ENCODE measurements at regions not wholly inside any gene's neighbourhood (a gene's known extent, or its start where the extent isn't known, plus 50 kb on each side); places are given as distances from the start of the nearest gene placed in this dataset.
"Not testable (repeated sequence)": the region's sequence is repeated elsewhere in the genome, so short reads cannot be mapped to it uniquely, and the experiment has no call there.

DNA sequence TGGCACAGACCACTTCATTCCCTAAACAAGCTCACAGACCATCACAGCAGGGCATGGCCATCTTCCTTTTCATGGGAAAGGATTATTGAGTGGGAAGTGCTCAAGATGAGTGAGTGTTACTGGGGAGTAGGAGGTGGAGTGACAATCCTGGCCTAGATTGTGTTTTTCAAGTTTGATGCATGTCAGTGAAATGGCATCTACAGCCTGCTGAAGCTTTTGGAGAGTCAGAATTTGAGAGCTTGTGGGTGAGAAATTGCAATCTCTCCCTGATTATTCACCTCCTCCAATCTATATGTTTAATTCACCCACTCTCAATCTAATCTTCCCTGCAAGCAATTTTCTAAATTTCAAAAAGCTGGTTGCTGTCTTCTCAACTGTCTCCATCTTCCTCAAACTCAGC lies 156.1 kb upstream of the G2E3 start:
- Mint-ChIP-seq H3K27ac (ENCODE audit: unreplicated experiment) (no peak overlapping the region), H3K9me3 (ENCODE audit: unreplicated experiment) (no peaks in the 10 kb centered on the region), H3K27me3 (ENCODE audit: unreplicated experiment) (no peaks in the 10 kb centered on the region), H3K36me3 (ENCODE audit: unreplicated experiment) (no peaks in the 10 kb centered on the region), H3K4me3 (ENCODE audit: unreplicated experiment) (no peak overlapping the region), H3K4me1 (ENCODE audit: low read depth, unreplicated experiment) (no peaks in the 10 kb centered on the region)
- TF ChIP-seq, protein P1, sequence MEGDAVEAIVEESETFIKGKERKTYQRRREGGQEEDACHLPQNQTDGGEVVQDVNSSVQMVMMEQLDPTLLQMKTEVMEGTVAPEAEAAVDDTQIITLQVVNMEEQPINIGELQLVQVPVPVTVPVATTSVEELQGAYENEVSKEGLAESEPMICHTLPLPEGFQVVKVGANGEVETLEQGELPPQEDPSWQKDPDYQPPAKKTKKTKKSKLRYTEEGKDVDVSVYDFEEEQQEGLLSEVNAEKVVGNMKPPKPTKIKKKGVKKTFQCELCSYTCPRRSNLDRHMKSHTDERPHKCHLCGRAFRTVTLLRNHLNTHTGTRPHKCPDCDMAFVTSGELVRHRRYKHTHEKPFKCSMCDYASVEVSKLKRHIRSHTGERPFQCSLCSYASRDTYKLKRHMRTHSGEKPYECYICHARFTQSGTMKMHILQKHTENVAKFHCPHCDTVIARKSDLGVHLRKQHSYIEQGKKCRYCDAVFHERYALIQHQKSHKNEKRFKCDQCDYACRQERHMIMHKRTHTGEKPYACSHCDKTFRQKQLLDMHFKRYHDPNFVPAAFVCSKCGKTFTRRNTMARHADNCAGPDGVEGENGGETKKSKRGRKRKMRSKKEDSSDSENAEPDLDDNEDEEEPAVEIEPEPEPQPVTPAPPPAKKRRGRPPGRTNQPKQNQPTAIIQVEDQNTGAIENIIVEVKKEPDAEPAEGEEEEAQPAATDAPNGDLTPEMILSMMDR (IDR thresholded peaks at IDR 0.05; ENCODE audit: partially characterized antibody, unreplicated experiment) = no peak
- no peak for DNase-seq

DNA sequence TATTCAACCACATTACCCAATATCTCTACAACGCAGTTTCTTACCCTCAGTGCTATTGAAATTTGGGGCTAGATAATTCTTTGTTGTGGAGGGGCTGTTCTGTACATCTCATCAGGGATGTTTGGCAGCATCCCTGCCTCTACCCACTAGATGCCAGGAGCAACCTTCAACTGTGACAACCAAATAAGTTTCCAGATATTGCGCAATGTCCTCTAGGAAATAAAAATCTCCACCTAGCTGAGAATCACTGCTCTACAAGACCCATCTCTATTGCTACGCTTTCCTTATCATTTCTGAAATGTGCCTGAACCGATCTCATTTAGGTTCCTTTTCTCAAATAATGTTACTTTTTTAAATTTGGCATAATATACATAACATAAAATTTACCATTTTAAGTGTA lies 155.2 kb upstream of the G2E3 start:
- no peak for DNase-seq
- no peaks in the 10 kb centered on the region for H3K36me3 Mint-ChIP-seq (ENCODE audit: unreplicated experiment)
- H3K27ac Mint-ChIP-seq (ENCODE audit: unreplicated experiment) = no peak overlapping the region
- no peaks in the 10 kb centered on the region for H3K27me3 Mint-ChIP-seq (ENCODE audit: unreplicated experiment)
- H3K9me3 Mint-ChIP-seq (ENCODE audit: unreplicated experiment) = no peaks in the 10 kb centered on the region
- H3K4me1 Mint-ChIP-seq (ENCODE audit: low read depth, unreplicated experiment) = no peaks in the 10 kb centered on the region
- TF ChIP-seq, protein P1 (IDR thresholded peaks at IDR 0.05; ENCODE audit: partially characterized antibody, unreplicated experiment) = no peak
- H3K4me3 Mint-ChIP-seq (ENCODE audit: unreplicated experiment) = no peak overlapping the region

DNA sequence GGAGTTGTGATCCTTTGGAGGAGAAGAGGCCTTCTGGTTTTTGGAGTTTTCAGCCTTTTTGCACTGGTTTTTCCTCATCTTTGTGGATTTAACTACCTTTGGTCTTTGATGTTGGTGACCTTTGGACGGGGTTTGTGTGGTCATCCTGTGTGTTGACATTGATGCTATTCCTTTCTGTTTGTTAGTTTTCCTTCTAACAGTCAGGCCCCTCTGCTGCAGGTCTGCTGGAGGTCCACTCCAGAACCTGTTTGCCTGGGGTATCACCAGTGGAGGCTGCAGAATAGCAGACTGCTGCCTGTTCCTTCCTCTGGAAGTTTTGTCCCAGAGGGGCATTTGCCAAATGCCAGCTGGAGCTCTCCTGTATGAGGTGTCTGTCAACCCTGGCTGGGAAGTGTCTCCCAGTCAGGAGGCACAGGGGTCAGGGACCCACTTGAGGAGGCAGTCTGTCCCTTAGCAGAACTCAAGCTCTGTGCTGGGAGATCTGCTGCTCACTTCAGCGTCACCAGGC lies 149.4 kb upstream of the G2E3 start:
- H3K27ac Mint-ChIP-seq (ENCODE audit: unreplicated experiment); H3K27me3 Mint-ChIP-seq (ENCODE audit: unreplicated experiment); DNase-seq; H3K36me3 Mint-ChIP-seq (ENCODE audit: unreplicated experiment); H3K9me3 Mint-ChIP-seq (ENCODE audit: unreplicated experiment); H3K4me1 Mint-ChIP-seq (ENCODE audit: low read depth, unreplicated experiment); H3K4me3 Mint-ChIP-seq (ENCODE audit: unreplicated experiment): not testable (repeated sequence)

DNA sequence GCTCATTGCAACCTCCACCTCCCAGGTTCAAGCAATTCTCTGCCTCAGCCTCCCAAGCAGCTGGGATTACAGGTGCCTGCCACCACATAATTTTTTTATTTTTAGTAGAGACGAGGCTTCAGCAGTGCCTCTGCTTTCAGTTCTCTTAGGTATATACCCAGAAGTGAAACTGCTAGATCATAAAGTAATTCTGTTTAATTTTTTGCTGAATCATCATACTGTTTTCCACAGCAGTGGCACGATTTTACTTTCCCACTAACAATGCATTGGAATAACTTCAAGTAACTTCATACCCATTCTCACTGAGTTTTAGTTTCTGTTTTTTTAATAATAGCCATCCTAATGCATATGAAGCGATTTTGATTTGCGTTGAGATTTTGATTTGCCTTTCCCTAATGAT lies 148.0 kb upstream of the G2E3 start:
- Mint-ChIP-seq H3K27ac (ENCODE audit: unreplicated experiment) (no peak overlapping the region), H3K9me3 (ENCODE audit: unreplicated experiment) (no peaks in the 10 kb centered on the region)
- TF ChIP-seq, protein P1 (IDR thresholded peaks at IDR 0.05; ENCODE audit: partially characterized antibody, unreplicated experiment) = no peak

DNA sequence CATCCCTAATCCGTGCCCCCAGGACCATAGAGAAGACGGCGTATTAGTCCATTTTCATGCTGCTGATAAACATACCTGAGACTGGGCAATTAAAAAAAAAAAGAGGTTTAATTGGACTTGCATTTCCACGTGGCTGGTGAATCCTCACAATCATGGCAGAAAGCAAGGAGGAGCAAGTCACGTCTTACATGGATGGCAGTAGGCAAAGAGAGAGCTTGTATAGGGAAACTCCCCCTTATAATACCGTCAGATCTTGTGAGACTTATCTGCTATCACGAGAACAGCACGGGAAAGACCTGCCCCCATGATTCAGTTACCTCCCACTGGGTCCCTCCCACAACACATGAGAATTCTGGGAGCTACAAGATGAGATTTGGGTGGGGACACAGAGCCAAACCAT lies 145.8 kb upstream of the G2E3 start:
- not testable (repeated sequence) for DNase-seq; H3K4me1 Mint-ChIP-seq (ENCODE audit: low read depth, unreplicated experiment); H3K36me3 Mint-ChIP-seq (ENCODE audit: unreplicated experiment); H3K27ac Mint-ChIP-seq (ENCODE audit: unreplicated experiment); H3K27me3 Mint-ChIP-seq (ENCODE audit: unreplicated experiment); H3K4me3 Mint-ChIP-seq (ENCODE audit: unreplicated experiment); H3K9me3 Mint-ChIP-seq (ENCODE audit: unreplicated experiment)

More for the DNA sequence above, 148.0 kb upstream of the G2E3 start:
- Mint-ChIP-seq H3K27me3 (ENCODE audit: unreplicated experiment) (no peaks in the 10 kb centered on the region), H3K4me3 (ENCODE audit: unreplicated experiment) (no peak overlapping the region), H3K36me3 (ENCODE audit: unreplicated experiment) (peaks cover 4% of the 10 kb centered on the region), H3K4me1 (ENCODE audit: low read depth, unreplicated experiment) (no peaks in the 10 kb centered on the region)
- DNase-seq = no peak

DNA sequence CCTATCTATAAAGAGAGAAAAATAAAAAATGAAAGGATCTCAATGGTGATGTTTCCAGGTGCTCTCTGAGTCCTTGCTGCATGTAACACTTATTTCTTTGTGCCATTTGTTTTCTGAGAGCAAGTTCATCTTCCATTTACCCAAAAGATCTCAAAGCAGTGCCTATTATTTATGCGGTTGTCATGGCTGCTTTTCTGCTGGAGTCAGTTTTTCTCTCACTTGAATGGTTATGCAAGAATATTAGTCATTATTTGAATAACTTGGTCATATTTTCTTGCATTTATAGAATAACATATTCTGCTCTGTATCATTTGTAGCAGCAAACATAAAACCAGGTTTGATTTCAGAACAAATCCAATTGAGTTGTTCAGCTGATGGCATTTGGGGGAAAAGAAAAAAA lies 141.8 kb upstream of the G2E3 start:
- H3K27ac Mint-ChIP-seq (ENCODE audit: unreplicated experiment) = no peak overlapping the region
- H3K9me3 Mint-ChIP-seq (ENCODE audit: unreplicated experiment) = no peaks in the 10 kb centered on the region
- peaks cover 3% of the 10 kb centered on the region for H3K36me3 Mint-ChIP-seq (ENCODE audit: unreplicated experiment)
- TF ChIP-seq, protein P1 (IDR thresholded peaks at IDR 0.05; ENCODE audit: partially characterized antibody, unreplicated experiment) = no peak
- no peak for DNase-seq
- no peaks in the 10 kb centered on the region for H3K27me3 Mint-ChIP-seq (ENCODE audit: unreplicated experiment)
- no peak overlapping the region for H3K4me3 Mint-ChIP-seq (ENCODE audit: unreplicated experiment)
- H3K4me1 Mint-ChIP-seq (ENCODE audit: low read depth, unreplicated experiment) = no peaks in the 10 kb centered on the region

Data from glutamatergic neuron (in vitro differentiated cells).